Umbilical cord (tissue), 1 donor: ENCODE measurements at regions not wholly inside any gene's neighbourhood (a gene's known extent, or its start where the extent isn't known, plus 50 kb on each side); places are given as distances from the start of the nearest gene placed in this dataset.
"Not testable (repeated sequence)": the region's sequence is repeated elsewhere in the genome, so short reads cannot be mapped to it uniquely, and the experiment has no call there.

Experiments used
- DNase-seq: peaks from one replicate; pipeline ENCODE4 v3.0.0-alpha.2; 2015; ENCODE audit warnings: low spot score

- DNase-seq, result not testable (repeated sequence)
Measured at GRCh38 chr16:18263046-18263445, 73.5 kb downstream of the NPIPA8 start.

GRCh38 chr16:18261848-18262247 is 74.7 kb downstream of the NPIPA8 start:
- DNase-seq, result not testable (repeated sequence)

DNA sequence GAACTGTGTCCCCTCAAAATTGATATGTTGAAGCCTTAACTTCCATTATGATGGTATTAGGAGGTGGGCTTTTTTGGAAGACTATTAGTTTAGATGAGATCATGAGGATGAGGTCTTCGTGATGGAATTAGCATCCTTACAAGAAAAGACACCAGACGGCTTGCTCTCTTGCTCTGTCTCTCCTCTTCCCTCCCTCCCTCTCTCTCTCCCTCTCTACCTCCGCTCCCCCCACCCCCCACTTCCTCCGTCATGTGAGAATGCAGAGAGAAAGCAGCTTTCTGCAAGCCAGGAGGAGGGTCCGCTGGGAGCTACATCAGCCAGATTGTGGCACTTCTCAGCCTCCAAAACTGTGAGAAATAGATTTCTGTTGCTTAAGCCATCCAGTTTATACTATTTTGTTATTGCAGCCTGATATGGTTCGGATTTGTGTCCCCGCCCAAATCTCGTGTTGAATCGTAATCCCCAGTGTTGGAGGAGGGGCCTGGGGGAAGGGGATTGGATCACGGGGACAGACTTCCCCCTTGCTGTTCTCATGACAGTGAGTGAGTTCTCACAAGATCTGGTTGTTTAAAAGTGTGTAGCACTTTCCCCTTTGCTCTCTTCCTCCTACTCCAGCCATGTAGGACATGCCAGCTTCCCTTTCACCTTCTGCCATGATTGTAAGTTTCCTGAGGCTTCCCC is 76.9 kb downstream of the NPIPA8 start:
- DNase-seq, result not testable (repeated sequence)

- not testable (repeated sequence) for DNase-seq
Measured at GRCh38 chr16:18252943-18253342, 83.6 kb downstream of the NPIPA8 start.

DNA sequence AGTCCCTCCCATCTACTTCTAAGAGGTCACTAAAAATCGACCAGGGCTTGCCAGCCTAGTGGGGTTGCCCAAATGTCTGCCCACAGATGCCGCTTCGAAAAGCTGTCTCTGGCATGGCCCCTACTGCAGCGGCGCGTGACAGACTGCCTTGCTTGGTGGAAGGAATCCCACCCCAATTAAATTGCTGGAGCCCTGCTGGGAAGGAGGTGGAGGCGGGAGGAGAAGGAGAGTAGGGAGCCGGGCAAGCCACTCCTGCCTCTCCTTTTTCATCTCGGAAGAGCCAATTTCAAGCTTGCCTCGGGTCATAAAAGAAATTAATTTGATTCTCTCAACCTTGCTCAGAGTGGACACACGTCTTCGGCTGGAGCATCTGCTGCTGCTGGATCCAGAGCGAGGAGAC is 106.0 kb downstream of the NPIPA8 start:
- not testable (repeated sequence) for DNase-seq

- not testable (repeated sequence) for DNase-seq
Measured at GRCh38 chr16:18222054-18223009, 114.2 kb downstream of the NPIPA8 start.

DNA sequence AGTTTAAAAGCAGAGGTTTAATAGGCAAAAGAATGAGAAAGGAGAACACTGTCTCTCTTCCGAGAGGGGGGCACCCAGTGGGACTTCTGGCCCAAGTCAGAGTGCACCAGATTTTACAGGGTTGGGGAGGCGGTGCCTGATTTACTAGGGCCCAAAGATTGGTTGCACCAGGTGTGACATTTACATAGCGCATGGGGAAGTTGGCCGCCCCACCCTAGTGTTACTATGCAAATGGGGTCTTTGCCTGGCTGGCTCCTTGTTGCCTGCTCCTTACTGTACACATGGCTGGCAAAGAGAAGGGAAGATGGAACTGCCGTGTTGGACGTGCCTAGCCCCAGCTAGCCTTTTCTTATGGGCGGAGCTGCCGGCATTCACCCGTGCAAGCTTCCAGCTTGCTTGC is 118.8 kb downstream of the NPIPA8 start:
- DNase-seq, result not testable (repeated sequence)

- not testable (repeated sequence) for DNase-seq
Measured at GRCh38 chr16:18216814-18217213, 119.7 kb downstream of the NPIPA8 start.

- DNase-seq, result not testable (repeated sequence)
Measured at GRCh38 chr16:18213810-18214209, 122.7 kb downstream of the NPIPA8 start.

GRCh38 chr16:18211505-18211904 is 125.0 kb downstream of the NPIPA8 start:
- not testable (repeated sequence) for DNase-seq

DNA sequence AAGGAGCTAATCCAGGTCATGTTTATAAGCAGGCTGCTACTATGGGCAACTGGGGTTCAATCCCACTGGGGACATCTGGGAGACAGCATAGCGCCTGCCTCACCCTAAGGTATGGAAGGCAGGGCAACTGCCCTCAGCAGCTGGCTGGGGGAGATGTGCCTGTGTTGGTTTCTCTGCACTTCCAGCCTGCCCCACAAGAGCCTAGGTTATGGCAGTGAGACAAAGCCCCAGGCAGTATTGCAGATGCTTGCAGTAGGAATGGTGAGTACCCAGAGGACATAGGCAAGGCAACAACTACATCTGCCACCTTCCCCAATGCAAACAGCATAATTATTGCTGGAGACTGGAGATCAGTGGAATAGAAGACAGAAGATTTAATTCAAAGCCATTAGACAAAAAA is 131.8 kb downstream of the NPIPA8 start:
- DNase-seq, result not testable (repeated sequence)

DNA sequence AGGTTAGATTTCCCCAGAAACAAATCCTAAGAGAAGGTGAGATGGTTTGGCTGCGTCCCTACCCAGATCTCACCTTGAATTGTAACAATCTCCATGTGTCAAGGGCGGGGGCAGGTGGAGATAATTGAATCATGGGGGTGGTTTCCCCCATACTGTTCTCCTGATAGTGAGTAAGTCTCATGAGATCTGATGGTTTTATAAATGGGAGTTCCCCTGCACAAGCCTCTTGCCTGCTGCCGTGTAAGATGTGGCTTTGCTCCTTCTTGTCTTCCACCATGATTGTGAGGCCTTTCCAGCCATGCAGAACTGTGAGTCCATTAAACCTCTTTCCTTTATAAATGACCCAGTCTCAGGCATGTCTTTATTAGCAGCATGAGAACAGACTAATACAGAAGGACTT is 132.2 kb downstream of the NPIPA8 start:
- not testable (repeated sequence) for DNase-seq

DNA sequence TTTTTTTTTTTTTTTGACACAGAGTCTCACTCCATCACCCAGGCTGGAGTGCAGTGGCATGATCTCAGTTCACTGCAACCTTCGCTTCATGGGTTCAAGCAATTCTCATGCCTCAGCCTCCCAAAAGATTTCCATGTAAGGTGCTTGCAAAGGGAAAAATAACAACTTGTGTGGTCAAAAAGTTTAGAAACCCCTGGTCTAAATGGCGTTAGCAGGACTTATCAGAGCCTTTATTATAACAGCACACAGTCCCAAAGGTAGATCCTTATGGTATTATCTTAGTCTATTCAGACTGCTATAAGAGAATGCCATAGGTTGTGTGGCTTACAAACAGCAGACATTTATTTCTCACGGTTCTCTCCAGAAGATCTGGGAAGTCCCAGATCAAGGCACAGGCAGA is 135.0 kb downstream of the NPIPA8 start:
- not testable (repeated sequence) for DNase-seq

DNA sequence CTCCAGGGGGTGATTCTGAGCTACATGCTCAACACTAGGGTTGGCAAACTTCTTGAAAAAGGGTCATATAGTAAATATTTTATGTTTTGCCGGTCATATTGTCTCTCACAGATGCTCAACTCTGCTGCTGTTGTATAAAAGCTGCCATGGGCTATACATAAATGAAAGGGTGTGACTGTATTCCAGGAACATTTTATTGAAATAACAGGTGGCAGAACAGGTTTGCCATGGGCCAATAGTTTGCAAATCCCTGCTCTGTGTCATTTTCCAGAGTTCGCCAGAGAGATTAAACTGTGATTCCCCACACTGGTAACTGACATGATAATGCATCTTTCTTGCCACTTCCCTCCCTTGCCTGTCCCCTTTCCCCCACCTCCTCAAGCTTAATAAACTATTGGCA is 144.1 kb downstream of the NPIPA8 start:
- DNase-seq, result not testable (repeated sequence)

DNA sequence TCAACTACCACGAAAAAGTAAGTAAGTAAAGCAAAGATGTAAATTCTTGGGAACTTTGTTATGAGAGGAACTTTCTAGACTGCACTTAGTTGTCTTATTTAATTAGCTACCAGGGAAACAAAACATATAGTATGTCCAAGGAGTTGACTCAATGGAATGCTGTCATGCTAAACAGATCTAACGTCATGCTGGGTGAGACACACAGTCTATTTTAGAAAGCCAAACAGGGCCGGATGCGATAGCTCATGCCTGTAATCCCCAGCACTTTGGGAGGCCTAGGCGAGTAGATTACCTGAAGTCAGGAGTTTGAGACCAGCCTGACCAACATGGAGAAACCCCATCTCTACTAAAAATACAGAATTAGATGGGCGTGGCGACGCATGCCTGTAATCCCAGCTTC is 146.4 kb downstream of the NPIPA8 start:
- DNase-seq, result not testable (repeated sequence)

DNA sequence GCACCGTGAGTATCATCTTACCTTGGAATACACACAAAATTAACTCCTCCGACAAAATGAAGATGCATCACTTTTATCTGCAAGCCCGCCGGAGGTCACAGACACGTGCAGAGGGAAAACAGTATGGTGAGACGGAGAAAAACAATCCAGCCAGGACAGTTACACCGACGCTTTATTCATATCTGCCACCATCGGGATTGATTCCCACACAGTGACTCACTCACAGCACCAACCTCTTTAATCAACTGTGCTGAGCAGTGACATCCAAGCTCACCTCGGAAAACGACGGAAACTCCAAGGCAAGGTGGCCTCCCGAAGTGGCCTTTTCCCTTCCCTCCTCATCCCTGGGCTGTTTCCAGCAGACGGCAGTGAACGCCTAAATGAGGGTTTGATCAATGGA is 151.8 kb downstream of the NPIPA8 start:
- DNase-seq, result not testable (repeated sequence)

DNA sequence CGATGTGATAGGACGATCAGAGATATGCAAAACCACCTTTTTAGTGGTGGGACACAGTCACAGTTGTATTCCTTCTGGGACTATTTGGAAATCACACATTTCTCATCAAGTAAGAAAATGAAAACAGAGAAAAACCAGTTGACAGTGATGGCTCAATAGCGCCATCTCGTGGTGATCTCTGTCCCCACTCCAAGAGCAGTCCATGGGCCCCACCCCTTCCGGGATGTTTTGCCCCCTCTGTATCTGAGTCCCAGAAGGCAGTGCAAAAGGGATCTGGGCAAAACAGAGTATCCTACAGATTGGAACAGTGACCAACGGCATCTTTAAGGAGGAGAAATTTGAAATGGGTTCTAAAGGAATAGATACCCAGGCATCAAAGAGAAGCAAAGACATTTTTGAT is 155.5 kb downstream of the NPIPA8 start:
- not testable (repeated sequence) for DNase-seq

GRCh38 chr16:18173945-18174497 is 162.5 kb downstream of the NPIPA8 start:
- not testable (repeated sequence) for DNase-seq

DNA sequence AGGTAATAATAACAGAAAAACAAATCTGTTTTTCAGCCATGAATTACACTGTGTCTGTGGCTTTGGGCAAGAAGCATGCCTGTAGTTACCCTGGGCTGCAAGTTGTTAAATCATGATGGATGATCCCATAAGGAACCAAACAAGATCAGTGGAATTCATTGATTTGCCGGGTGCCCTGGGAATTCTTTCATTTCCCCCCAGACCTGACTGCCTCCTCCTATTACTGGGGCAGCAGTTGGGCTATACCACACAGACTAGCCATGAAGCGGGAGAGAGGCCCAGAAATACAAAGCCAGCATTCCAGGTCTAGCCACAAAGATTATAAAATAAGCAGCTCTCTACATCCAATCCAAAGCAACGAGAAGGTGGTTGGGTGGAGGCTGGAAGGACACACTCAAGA is 174.2 kb downstream of the NPIPA8 start:
- not testable (repeated sequence) for DNase-seq

GRCh38 chr16:18161224-18161623 is 175.3 kb downstream of the NPIPA8 start:
- DNase-seq, result not testable (repeated sequence)

GRCh38 chr16:18159185-18159584 is 177.4 kb downstream of the NPIPA8 start:
- DNase-seq, result not testable (repeated sequence)

DNA sequence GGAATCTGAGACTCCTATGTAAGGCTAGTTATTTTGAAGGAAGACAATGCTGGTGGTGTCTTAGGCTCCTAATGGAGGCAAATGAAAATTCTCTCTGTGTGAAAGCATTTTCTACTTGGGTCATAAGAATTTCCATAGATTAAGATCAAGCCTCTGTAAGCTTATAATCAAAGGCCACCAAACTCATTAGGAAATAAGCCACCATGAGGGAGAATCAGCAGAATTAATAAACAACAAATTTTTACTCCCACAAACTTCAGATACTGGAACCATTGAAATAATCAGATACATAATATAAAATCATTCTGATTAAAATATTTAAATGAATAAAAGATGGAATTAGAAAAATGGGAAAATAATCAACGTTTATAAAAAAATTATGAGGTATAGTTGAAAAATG is 178.7 kb downstream of the NPIPA8 start:
- not testable (repeated sequence) for DNase-seq
